LNCaP clone FGC (cell line): ENCODE measurements at regions not wholly inside any gene's neighbourhood (a gene's known extent, or its start where the extent isn't known, plus 50 kb on each side); places are given as distances from the start of the nearest gene placed in this dataset.

ENCODE experiments used
- DNase-seq: peaks from one replicate; pipeline ENCODE4 v3.0.0-alpha.2; 2011; ENCODE audit warnings: low read depth
- H3K4me3 ChIP-seq: 2 replicates; pipeline ENCODE4 v1.5.1; 2011; ENCODE audit warnings: mild to moderate bottlenecking, low read depth, low read length, control low read depth
- CTCF ChIP-seq: IDR thresholded peaks from 2 replicates; pipeline ENCODE4 v1.5.1; 2012; ENCODE audit warnings: mild to moderate bottlenecking; ENCODE audit not compliant: control insufficient read depth, insufficient read depth; ENCODE audit errors: extremely low read depth

- no peak for TF ChIP-seq CTCF
- no peak overlapping the region for H3K4me3 ChIP-seq
Measured at GRCh38 chr1:82801176-82801575, 1000.4 kb downstream of the ADGRL2 start.

DNA sequence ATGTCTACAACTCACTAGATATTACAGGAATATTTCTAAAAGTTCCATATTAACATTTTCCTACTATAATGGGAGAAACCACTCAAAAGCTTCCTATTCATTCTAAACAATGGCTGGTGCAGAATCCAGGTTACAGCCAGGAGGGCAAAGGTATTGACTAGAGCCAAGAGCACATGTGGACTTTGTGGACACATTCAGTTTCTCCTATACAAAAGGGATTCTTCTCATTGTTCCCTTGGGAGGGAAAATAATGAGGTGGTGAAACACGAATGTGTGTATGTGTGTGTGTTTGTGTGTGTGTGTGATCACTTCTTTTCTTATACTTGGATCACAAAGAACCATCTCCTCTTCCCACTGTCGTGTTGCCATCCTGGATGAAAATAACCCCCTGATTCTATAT lies 1000.0 kb downstream of the ADGRL2 start:
- DNase-seq, result no peak
- no peak for TF ChIP-seq CTCF
- no peak overlapping the region for H3K4me3 ChIP-seq

More at GRCh38 chr1:82801176-82801575, 1000.4 kb downstream of the ADGRL2 start:
- no peak for DNase-seq

DNA sequence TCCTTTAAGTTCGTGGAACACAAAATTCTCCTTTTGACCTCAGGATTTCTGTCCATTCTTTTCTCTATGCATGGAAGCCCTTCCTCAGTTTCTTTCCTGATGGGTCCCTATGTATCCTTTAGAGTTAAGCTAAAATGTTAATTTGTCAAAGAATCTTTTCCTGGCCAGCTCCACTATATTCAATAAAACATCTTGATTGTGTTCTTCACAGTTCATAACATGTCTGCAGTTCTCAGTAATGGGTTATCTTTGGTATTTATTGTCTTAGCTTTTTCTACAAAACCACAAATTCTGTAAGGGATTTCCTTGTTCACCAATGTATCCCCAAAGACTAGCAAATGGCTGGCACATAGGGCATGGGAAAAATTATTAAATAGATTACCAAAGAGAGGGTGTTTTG lies 998.5 kb downstream of the ADGRL2 start:
- no peak overlapping the region for H3K4me3 ChIP-seq
- no peak for TF ChIP-seq CTCF
- no peak for DNase-seq

DNA sequence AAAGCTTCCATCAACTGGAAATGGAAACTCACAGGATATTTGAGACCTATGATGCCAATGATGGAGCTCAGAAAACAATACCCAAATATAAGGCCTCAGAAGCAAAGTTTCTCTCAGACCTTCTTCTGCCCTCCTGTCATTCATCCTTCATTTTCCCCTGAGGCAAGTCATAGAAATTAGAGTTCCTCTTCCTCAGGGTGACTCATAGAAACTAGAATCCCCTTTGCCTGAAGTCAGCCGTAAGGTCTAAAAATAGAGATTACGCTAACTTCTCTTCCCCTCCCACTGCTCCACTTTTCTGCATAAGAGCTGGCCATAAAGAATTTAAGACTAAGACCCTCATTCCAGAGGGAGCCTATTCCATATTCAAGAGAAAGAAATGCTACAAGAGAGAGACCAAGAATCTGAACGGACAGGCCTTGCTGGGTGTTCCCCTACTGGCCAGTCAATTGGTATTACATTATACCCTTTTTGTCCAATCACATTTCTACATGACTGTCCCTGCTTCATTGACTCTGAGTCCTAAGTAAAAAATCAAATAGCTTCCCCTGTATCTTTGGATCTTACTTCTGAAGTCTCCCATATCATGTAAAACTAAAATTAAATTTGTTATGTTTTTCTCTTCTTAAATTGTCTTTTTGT lies 994.9 kb downstream of the ADGRL2 start:
- no peak for TF ChIP-seq CTCF
- no peak for DNase-seq
- no peak overlapping the region for H3K4me3 ChIP-seq

DNA sequence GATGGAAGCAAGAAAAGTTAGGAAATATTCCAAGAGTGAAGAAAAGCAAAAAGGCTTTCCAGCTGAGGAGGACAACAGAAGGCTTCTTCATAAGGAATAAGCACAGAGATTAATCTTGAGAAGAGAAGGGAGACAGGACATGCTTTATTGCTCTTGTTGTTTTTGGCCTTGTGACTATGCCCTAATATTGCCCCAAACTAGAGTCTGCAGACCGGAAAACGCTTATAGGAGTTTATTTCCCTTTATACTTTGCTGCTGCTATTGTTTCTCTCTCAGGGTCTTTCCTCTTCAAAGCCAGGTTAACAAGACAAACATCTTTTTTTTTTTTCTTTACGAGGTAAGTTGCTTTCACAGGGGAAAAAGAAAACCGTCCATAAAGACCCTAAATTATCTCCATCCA lies 991.4 kb downstream of the ADGRL2 start:
- no peak for TF ChIP-seq CTCF
- no peak for DNase-seq
- no peak overlapping the region for H3K4me3 ChIP-seq

- no peak overlapping the region for H3K4me3 ChIP-seq
- TF ChIP-seq CTCF, result no peak
- no peak for DNase-seq
Measured at GRCh38 chr1:82790556-82790955, 989.8 kb downstream of the ADGRL2 start.

GRCh38 chr1:82788660-82789059 lies 987.9 kb downstream of the ADGRL2 start:
- no peak for TF ChIP-seq CTCF
- H3K4me3 ChIP-seq, result no peak overlapping the region
- no peak for DNase-seq
